ENCODE measurements at regions not wholly inside any gene's neighbourhood (a gene's known extent, or its start where the extent isn't known, plus 50 kb on each side); places are given as distances from the start of the nearest gene placed in this dataset.

DNA sequence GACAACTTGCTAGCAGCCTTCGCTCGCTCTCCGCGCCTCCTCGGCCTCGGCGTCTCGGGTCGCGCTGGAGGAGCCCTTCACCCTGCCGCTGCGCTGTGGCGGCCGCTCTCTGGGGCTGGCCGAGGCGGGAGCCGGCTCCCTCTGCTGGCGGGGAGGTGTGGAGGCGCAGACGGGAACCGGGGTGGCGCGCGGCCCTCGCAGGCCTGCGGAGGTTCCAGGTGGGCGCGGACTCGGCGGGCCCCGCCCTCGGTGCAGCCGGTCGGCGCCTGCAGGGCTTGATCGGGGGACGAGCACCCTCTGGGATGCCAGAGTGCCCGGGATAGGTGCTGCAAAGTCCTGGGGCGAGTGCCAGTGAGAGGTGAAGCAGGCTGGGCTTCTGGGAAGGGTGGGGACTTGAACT, 989.9 kb downstream of the ROBO2 start:
- TF ChIP-seq, protein P1, sequence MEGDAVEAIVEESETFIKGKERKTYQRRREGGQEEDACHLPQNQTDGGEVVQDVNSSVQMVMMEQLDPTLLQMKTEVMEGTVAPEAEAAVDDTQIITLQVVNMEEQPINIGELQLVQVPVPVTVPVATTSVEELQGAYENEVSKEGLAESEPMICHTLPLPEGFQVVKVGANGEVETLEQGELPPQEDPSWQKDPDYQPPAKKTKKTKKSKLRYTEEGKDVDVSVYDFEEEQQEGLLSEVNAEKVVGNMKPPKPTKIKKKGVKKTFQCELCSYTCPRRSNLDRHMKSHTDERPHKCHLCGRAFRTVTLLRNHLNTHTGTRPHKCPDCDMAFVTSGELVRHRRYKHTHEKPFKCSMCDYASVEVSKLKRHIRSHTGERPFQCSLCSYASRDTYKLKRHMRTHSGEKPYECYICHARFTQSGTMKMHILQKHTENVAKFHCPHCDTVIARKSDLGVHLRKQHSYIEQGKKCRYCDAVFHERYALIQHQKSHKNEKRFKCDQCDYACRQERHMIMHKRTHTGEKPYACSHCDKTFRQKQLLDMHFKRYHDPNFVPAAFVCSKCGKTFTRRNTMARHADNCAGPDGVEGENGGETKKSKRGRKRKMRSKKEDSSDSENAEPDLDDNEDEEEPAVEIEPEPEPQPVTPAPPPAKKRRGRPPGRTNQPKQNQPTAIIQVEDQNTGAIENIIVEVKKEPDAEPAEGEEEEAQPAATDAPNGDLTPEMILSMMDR (IDR thresholded peaks at IDR 0.05; ENCODE audit: insufficient read depth, low read depth, low read length) = no peak
- CTCF ChIA-PET = no interaction called here
- no peaks in the 10 kb centered on the region for H3K27me3 ChIP-seq (ENCODE audit: control insufficient read depth, insufficient read depth, low read length)
- no peak for DNase-seq (ENCODE audit: low read depth)
- no peak overlapping the region for H3K4me3 ChIP-seq (ENCODE audit: low read depth, low read length)
- POLR2A ChIA-PET = no interaction called here
- H3K36me3 ChIP-seq (ENCODE audit: control insufficient read depth, insufficient read depth, low read length) = no peaks in the 10 kb centered on the region

DNA sequence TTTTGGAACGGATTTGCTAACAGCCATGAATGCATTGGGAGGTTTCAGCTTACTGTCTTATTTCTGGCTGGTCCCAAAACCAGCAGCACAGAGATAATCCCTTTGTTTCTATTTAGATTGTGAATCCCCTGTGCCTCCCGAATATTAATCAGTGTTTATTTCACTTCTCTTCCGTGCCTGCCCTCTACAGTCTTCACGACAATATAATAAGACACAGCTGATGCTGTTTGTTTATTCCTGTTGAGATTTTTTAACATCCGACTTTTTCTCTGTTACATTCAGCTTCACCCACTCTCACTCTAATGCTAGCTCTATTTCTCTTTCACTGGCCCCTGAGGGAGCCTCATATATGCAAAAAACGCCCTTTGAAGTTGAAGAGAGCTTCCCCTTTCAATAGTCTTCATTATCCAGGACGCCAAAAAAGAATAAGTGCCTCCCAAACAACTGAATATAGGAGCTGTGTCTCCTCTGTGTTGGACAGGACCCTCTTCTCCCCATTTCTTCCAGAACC, 995.3 kb downstream of the ROBO2 start:
- no peaks in the 10 kb centered on the region for H3K36me3 ChIP-seq (ENCODE audit: control insufficient read depth, insufficient read depth, low read length)
- CTCF ChIA-PET = no interaction called here
- H3K4me3 ChIP-seq (ENCODE audit: low read depth, low read length) = no peak overlapping the region
- no peaks in the 10 kb centered on the region for H3K27me3 ChIP-seq (ENCODE audit: control insufficient read depth, insufficient read depth, low read length)
- POLR2A ChIA-PET = no interaction called here
- no peak for DNase-seq (ENCODE audit: low read depth)
- TF ChIP-seq, protein P1 (IDR thresholded peaks at IDR 0.05; ENCODE audit: insufficient read depth, low read depth, low read length) = no peak

DNA sequence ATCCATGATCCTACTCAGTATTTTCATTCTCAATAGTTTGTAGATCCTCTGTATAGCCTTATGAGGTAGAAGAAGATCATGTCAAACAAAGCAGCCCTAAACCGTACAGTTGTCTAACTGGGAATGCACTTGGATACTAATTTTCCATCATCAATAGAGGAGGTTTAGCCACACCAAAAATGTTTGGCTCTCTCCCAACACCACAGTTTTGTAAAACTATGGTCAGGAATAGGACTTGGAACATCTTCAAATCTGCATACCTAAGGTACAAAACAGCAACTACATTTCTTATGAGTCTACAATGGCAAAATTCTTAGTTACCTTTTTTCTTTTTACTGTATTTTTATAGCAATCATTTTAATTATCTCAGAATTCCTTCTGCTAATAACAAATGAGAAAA, 1001.6 kb downstream of the ROBO2 start:
- POLR2A ChIA-PET = no interaction called here
- H3K36me3 ChIP-seq (ENCODE audit: control insufficient read depth, insufficient read depth, low read length) = no peaks in the 10 kb centered on the region
- H3K27me3 ChIP-seq (ENCODE audit: control insufficient read depth, insufficient read depth, low read length) = no peaks in the 10 kb centered on the region
- peak; percentile 3 for DNase-seq (ENCODE audit: low read depth)
- H3K4me3 ChIP-seq (ENCODE audit: low read depth, low read length) = no peak overlapping the region
- CTCF ChIA-PET = no interaction called here
- TF ChIP-seq, protein P1 (IDR thresholded peaks at IDR 0.05; ENCODE audit: insufficient read depth, low read depth, low read length) = no peak

DNA sequence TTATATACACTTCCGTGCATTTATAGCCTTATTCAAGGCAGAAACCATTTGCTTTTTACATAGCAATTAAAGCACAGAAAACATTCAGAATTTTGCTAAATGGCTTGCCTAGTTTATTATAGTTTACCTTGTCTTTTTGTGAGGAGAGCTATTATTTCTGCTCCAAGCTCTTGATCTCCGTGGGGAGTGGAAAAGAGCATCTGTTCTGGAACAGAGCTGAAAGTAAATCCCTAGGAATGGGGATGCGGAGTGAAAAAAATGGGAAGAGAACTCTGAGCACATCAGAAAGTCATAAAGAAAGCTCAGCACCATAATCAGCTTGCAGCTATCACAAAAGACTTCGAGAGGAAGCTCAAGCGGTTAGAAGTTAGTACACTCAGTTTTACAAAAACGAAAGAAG, 1006.7 kb downstream of the ROBO2 start:
- ChIA-PET POLR2A (no interaction called here), CTCF (interaction anchor here (1.2 kb wide), 1 partner anchor 9 kb away, joined by 3 read pairs; no protein-coding TSS in a partner anchor)
- no peaks in the 10 kb centered on the region for H3K36me3 ChIP-seq (ENCODE audit: control insufficient read depth, insufficient read depth, low read length)
- no peak overlapping the region for H3K4me3 ChIP-seq (ENCODE audit: low read depth, low read length)
- no peak for DNase-seq (ENCODE audit: low read depth)
- TF ChIP-seq, protein P1 (IDR thresholded peaks at IDR 0.05; ENCODE audit: insufficient read depth, low read depth, low read length) = no peak
- H3K27me3 ChIP-seq (ENCODE audit: control insufficient read depth, insufficient read depth, low read length) = no peaks in the 10 kb centered on the region

DNA sequence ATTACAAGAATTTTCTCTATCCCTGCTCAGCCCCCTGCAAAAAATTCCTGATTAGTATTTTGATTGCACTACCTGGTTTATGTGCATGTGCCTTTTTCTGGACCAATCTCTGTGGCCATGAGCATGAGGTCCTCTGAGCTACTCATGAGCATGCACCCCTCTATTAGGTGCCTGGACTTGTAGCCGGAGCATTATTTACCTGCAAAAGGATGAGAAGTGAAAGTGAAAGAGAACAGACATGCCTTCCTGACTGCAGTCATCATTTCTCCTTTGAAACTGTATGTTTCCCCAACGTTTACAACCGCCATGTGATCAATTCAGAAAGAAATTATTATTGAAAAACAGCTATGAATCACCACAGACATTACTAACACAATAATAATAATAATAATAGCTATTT, 1008.8 kb downstream of the ROBO2 start:
- TF ChIP-seq, protein P1 (IDR thresholded peaks at IDR 0.05; ENCODE audit: insufficient read depth, low read depth, low read length) = no peak
- CTCF ChIA-PET = no interaction called here
- POLR2A ChIA-PET = no interaction called here
- Histone ChIP-seq H3K27me3 (ENCODE audit: control insufficient read depth, insufficient read depth, low read length) (no peaks in the 10 kb centered on the region), H3K4me3 (ENCODE audit: low read depth, low read length) (no peak overlapping the region), H3K36me3 (ENCODE audit: control insufficient read depth, insufficient read depth, low read length) (no peaks in the 10 kb centered on the region)
- DNase-seq (ENCODE audit: low read depth) = no peak
